Glomerular visceral epithelial cell (primary cell): ENCODE measurements at regions not wholly inside any gene's neighbourhood (a gene's known extent, or its start where the extent isn't known, plus 50 kb on each side); places are given as distances from the start of the nearest gene placed in this dataset.

ENCODE experiments used
- DNase-seq: peaks from one replicate; pipeline ENCODE4 v3.0.0-alpha.2; 2016; ENCODE audit errors: extremely low spot score

DNA sequence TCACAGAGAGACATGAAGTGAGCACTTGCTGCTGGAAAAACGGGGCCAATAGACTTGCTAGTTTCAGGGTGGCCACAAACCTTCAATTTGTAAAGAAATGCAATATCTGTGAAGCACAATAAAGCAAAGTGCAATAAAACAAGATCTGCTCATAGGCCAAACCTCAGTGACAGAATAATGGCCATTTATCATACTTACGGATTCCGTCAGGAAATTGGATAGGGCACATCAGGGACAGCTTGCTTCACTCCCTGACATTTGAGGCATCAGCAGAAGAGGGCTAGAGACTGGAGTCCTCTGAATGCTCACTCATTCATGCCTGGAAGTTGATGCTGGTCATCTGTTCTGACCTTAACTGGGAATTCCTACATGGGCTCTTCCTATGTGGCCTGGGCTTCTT lies 165.5 kb upstream of the OPRM1 start:
- no peak for DNase-seq

DNA sequence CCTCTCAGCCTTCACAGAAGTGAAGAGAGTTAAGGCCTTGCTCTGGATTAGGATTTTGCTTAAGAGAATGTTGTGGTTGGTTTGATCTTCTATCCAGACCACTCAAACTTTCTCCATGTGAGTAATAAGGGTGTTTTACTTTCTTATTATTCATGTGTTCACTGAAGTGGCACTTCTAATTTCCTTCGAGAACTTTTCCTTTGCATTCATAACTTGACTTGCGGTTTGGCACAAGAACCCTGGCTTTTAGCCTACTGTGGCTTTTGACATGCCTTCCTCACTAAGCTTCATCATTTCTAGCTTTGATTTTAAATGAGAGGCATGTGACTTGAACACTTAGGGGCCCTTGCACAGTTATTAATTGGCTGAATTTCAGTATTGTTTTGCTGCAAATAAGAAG lies 166.1 kb upstream of the OPRM1 start:
- DNase-seq = peak; percentile 70

DNA sequence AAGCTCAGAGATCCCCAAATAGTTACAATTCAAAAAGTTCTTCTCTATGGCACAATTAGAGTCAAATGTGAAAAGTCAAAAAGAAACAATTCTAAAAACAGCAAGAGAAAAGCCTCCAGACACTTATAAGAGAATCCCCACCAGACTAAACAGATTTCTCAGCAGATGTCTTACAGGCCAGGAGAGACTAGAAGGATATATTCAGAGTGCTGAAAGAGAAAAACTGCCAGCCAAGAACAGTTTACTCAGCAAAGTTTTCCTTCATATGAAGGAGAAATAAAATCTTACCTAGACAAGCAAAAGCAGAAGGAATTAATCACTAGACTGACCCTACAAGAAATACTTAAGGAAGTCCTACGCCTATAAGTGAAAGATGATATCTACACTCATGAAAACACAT lies 176.1 kb upstream of the OPRM1 start:
- DNase-seq = no peak

DNA sequence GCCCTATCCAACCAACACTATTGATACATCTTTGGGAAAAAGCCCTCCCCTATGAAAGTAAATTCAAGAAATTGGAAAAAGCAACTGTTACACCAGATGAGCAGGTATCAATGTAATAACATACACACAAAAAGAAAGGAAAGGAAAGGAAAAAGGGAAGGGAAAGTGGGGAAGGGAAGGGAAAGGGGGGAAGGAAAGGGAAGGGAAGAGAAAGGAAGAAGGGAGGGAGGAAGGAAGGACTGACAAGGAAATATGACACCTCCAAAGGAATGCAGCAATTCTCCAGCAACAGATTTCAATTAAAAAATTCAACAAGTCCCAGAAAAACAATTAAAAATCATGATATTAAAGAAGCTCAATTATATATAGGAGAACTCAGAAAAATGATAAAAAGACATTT lies 176.9 kb upstream of the OPRM1 start:
- DNase-seq = no peak

DNA sequence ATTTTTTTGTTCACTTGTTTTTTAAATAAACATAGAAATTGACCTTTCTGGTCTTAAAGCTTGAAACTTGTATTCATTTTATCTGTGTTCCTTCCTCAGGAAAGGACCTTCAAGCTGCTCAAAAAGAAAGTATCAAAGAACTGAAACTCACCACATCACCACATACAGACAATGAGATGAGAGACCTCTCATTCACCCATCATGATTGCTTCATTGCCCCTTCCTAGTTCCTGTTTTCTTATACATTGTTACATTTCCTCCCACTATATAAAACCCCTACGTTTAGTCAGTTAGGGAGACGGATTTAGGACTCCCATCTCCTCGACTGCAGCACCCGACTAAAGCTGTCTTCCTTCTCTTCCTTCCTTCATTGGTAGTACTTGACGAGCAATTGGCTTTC lies 180.5 kb upstream of the OPRM1 start:
- DNase-seq = no peak

DNA sequence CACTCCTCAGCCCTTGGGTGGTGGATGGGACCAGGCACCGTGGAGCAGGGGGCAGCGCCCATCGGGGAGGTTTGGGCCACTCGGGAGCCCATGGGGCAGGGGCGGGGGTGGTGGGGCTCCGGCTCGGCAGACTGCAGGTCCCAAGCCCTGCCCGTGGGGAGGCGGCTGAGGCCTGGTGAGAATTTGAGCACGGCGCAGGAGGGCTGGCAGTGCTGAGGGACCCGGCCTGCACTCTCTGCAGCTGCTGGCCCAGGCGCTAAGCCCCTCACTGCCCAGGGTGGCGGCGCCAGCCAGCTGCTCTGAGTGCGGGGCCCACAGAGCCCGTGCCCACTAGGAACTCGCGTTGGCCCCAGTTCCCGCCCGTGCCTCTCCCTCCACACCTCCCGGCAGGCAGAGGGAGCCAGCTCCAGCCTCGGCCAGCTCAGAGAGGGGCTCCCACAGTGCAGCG lies 182.1 kb upstream of the OPRM1 start:
- DNase-seq = no peak

DNA sequence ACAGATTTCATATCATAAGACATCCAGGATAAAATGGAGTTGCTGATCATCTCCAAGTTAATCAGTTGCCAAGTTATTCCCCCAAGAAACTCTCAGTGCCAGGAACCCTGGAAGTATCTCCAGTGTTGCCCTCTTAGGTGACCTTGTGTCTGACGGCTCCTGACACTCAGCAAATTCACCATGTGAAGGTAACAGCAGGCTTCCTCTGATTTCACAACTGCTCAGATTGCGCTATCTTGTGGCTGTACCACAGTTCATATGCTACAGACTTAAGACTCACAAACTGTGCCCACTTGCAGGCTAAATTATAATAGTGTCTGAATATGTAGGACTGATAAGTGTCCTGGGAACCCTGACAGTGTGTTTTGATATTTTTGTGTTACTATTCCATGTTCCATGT lies 186.6 kb upstream of the OPRM1 start:
- DNase-seq = no peak

DNA sequence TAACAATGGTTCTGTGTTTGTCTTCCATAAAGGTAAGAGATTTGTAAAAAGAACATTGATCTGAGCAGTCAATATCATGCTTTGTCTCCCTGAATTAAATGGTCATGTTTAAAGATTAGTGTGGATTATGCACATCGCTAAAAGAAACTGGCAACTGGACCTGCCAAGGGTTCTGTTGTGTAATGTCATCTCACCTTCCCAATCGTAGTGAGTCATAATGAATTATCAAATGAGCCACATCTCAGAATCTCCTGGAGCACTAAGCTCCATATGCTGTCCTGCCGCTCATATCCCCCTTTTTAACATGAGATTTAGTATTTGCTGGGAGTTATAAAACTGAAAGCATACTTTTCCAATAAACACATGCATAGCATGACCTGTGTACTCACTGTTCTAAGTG lies 187.0 kb upstream of the OPRM1 start:
- DNase-seq = no peak

DNA sequence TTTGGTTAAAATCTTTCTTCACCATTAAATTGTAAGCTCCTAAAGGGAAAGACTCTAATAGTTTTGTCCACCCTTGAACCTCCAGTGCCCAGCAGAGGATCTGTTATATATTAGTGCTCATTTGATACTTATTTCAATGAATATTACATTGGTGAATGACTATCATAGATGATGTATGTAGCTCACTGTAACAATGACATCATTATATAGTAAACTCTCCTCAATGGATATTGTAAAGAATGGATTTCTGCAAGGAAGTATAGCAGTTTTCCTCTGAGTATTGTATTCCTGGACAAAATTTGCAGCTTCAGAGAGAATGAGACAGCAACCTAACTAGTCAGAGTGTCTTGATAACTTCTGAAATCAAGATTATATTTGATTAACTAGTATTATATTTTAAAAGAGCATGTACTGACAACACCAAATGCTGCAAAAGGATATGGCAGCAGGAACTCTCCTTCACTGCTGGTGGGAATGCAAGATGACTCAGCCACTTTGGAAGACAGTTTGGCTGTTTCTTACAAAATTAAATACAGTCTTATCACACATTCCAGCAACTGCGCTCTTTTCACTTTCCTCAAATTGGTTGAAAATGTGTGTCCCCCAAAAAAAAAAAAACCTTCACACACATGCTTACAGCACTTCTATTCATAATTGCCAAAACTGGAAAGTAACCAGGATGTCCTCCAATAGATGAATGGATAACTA lies 189.8 kb upstream of the OPRM1 start:
- no peak for DNase-seq

DNA sequence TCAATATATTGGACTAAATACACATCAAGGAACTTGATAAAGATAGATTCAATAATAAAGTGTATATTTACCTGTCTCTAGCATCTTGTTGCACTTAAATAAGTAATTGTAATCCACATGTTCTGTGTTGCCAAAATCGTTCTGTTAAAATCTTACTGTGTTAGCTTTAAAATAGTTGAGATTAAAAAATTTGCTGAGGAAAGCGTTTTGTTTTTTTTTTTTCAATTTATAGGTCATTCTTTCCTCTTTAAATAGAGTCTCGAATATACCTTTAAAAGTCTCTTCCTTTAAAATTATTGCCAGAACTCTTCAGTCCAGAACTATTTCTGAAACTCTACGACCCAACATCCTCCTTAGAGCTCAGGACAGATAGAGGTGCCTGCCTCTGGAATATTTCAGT lies 195.6 kb upstream of the OPRM1 start:
- no peak for DNase-seq

DNA sequence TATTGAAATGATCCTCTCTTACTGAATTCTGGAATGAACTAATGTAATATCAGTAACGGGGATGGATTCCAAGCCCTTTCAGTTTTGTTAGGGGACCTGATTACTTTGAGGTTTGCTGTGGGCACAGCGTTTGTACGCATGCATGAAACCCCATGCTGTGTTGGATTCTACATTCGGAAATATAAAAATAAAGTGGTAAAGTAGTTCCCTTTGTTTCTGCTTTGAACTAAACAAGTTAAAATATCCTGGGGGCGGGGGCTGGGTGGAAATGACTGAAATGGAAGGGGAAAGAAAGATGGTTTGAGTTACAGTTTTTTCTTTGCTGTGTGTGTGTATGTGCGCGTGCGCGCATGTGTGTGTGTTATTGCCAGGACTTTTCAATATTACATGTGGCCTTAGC lies 196.5 kb upstream of the OPRM1 start:
- DNase-seq = no peak

DNA sequence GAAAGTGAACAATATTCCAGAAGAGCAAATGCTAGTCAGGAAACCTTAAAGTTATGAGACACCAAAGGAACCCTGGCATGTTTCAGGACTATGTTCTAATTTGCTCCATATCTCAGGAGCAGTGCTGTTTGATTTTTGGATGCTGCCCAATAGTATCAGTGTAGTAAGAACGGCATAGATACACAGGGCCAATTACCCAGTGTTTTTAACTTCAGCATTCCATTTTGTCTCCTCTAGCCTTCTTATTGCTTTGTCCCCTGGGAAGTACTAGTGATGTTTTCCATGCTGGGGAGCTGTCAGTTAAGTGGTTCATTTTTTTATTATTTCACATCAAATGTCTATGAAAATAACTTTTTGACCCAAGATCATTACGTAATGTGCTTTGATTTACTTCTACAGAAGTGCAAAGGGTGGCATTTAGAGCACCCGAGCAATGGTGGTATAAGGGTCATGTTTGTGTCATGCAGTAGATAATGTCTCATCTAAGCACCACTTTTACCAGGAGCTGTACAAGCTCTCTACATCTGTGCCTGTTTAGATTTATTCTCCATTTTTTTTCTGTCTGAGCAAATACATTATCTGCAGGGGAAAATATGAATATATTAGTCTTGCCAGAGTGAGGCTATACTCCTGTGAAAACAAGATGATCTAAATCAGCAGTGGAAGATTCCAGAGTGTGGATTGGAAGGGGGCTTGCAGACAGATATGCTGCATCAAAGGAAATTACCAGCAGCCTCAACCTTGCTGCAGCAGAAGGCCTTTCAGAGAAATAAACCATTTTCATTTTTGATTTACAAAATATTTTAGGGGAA lies 198.8 kb upstream of the OPRM1 start:
- DNase-seq = no peak

DNA sequence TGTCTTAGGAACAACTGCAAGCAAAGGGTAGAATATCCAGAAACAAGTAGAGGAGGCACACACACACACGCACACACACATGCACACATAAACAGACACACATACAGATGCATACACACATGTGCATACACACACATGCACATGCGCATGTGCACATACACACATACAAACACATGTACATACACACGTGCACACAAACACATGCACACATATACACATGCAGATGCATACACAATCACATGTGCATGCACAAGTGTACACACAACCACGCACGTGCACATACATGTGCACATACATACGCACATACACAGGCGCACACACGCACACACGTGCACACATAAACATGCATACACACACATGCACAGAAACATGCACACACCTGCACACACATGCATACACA lies 206.5 kb upstream of the OPRM1 start:
- DNase-seq = no peak

DNA sequence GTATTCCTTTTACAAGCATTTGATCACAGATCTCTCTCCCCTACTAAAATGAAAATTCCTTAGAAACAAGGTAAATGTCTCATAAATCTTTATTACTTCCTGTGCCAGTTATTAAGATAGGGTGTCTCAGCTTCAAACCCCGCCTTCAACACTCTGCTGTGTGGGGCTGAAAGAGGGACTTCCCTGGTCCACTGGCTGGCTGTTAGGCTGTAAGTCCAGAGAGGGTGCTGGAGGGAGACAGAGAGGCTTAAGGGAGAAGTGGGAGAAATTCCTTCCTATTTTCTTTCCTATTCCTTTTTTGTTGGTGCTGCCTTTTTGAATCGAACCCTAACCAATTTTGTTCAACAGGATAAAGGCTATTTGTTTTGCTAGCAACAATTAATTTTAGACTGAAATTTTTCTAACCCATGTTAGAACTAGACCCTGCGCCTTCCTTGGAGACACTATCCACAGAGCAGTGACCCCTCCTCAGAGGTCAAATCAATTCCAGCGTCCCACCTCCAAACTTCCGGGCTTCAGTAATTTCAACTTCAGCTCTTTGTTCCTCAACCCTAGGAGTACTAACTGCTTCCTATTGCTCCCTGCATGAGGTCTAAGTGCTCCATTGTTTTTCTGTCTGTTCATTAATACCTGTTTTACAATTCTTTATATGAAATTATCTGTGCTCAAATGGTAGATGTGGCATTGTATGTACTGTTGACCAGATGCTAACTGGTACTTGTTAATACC lies 207.5 kb upstream of the OPRM1 start:
- DNase-seq = no peak

DNA sequence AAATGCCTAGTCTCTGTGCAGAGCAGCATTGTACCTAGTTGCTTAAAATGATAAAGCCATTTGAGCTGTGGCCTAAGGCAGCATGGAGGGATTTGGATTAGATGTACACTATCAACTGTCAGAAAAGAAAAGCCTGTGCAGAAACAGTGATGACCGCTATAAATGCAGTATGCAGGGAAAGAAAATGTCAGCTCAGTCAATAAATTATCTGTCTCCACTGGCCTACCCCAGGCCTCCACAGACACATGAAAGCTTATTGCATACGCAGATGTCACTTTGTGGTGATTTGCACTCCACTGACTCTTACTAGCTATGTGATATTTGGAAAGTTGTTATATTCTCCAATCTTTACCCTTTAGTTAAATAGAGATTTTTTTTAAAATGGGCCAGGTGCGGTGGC lies 221.9 kb upstream of the OPRM1 start:
- DNase-seq = no peak

DNA sequence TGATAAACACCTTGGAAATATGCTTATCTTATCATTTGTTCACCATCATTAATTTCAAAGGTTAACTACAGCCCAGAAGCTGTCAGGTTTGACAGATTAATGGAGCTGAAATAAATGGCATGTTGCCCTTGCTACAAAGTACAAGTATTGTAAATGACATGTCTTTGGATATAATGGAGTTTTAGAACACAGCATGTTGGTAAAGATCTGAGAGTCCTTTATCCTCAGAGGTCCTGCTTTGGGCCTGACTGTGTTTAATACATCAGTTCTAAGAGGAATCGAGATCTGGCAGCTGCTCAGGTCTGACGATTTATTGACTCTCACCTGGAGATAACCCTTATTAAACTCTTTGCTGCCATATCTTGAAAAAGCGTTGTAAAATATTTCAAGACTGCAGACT lies 222.7 kb upstream of the OPRM1 start:
- no peak for DNase-seq

DNA sequence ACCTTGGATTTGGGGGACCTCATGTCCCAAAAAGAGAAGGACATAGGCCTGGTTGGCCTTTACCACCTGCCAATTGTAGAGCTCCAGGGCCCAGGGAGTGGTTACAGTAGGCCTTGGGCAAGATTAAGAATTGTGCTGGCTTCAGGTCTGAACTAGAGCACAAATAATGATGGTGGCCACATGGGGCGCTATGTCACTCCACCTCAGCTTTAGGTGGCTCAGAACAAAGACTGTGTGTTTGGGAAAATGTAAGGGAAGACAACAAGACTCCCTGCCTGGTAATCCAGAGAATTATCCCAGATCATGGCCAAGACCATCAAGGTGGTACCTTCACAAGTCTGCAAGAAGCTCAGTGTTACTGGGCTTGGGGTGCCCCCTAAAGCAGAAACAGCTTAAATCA lies 224.9 kb upstream of the OPRM1 start:
- no peak for DNase-seq

DNA sequence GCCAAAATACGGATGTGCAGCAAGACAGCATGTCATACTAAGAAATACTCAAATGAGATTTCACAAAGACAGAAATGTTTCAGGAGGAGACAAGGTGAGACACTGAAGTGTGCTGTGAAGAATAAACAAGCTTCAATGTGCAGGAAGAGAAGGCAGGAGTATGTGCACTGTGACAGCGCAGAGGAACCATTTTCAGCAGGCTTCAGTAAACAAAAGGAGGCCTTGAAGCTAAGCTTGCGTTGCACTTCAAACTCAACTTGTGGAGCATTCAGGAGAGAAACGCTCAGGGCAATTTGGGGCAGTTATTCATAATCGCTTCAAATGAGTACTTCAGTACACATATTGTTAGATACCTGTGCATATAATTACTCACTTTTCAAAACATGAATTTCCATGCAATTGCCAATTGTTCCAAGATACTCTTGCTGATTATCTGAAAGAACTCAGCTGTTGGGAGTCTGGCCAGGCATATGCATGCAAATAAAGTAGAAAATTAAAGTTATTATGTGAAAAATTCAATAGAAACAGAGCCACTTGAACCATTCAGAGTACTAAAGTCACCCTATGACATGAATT lies 234.2 kb upstream of the OPRM1 start:
- DNase-seq = no peak

DNA sequence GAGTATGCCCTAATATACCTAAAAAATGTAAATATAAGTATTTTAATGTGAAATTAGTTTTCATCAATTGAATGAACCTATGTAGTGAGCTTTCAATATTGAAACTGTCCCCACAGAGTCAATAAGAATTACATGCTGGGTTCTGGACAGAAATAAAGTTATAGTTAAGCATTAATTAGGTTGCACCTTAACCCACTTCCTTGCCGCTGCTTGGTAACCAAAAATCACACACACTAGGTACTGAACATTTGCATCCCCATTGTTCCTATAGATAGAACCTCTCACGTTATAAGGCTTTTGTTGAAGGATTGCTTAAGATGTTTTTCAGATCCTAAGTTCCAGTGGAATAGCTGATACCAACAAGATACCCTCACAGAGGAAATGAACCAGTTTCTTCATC lies 237.1 kb upstream of the OPRM1 start:
- DNase-seq = no peak

DNA sequence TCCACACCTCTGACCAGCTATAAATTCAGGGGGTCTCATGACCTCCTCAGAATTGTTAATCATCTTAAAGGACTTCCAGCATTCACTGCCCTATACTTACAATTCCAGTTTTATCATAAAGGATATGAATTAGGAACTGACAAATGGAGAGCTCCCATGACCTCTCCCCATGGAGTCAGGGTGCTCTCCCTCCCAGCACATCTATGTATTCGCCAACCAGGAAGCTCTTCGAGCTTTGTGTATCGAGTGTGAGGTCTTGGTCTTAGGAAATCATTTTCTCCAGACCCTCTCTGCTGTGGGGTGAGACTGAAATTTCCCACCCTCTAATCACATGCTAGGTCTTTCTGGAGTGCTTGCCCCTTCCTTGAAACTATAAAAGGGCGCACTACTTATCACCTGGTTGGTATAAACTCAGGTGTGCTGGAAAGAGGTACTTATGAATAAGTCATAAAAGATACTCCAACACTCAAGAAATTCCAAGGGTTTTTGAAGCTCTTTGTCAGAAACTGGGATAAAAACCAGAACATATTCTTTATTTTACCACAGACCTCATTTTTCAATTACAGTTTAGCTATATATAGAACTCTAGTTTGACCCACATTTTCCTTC lies 238.4 kb upstream of the OPRM1 start:
- DNase-seq = no peak

DNA sequence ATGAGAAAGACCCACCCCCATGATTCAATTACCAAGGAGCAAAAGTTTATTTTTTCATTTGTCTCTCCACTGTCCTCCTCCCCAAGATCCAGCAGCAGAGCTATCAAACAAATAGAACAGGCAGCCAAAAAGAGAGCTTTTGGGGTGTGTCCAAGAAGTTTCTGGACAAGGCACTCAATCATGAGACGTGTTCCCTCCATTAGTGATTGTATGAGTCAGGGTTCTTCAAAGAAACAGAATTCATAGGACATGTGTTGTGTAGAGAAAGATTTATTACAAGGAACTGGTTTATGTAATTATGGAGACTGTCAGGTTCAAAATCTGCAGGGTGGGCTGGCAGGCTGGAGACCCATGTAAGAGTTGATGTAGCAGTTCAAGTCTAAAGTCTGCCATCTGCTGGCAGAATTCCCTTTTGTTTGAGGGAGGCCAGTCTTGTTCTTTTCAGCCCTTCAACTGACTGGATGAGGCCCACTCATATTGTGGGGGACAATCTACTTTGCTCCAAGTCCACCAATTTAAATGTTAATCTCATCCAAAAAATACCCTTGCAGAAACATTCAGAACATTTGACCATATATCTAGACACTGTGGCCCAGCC lies 248.1 kb upstream of the OPRM1 start:
- no peak for DNase-seq

DNA sequence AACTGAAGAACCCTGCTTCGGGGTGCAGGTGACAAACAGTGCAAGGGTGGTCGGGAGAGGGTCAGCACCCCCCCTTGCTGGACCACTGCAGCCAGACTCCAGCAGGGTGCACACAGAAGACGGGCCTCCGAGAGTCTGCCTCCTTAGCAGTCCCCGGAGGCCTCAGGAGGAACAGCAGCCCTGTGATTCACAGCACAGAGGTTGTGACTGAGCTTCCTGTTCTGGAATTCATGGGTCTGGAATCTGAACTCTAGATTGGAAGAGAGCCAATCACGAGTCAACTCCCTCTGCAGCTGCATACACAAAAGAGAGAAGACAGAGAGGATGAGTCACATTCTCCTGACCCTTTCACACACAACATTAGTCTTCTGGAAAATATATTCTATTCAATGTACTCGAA lies 249.0 kb upstream of the OPRM1 start:
- peak; percentile 76 for DNase-seq
